ENCODE measurements at regions not wholly inside any gene's neighbourhood (a gene's known extent, or its start where the extent isn't known, plus 50 kb on each side); places are given as distances from the start of the nearest gene placed in this dataset.

DNA sequence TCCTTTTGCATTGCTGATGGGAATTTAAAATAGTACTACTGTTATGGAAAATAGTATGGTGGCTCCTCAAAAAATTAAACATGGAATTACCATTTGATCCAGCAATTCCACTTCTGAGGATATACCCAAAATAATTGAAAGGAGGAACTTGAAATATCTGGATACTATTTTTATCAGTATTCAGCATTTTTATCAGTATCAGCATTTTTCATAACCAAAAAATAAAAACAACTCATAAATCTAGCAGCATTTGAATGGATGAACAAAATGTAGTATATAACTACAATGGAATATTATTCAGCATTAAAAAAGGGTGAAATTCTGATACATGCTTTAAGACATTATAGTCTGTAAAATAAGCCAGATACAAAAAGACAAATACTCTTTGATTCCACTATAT, 763.4 kb upstream of the MAN1A1 start:
- H3K4me1 Mint-ChIP-seq (ENCODE audit: insufficient read depth, unreplicated experiment): no peaks in the 10 kb centered on the region
- H3K27me3 Mint-ChIP-seq (ENCODE audit: insufficient read depth, unreplicated experiment): no peaks in the 10 kb centered on the region
- H3K27ac Mint-ChIP-seq (ENCODE audit: low read depth, unreplicated experiment): no peak overlapping the region
- DNase-seq (ENCODE audit: unreplicated experiment): no peak
- no peaks in the 10 kb centered on the region for H3K36me3 Mint-ChIP-seq (ENCODE audit: insufficient read depth, unreplicated experiment)
- H3K4me3 Mint-ChIP-seq (ENCODE audit: unreplicated experiment): no peak overlapping the region
- BruUV-seq (replicated peaks): no TSS peak
- ChIA-PET CTCF (no interaction called here), POLR2A (no interaction called here)
- H3K9me3 Mint-ChIP-seq (ENCODE audit: unreplicated experiment): no peaks in the 10 kb centered on the region
- intact Hi-C loops (cut with micrococcal nuclease): no loop called here
- TF ChIP-seq, protein P1, sequence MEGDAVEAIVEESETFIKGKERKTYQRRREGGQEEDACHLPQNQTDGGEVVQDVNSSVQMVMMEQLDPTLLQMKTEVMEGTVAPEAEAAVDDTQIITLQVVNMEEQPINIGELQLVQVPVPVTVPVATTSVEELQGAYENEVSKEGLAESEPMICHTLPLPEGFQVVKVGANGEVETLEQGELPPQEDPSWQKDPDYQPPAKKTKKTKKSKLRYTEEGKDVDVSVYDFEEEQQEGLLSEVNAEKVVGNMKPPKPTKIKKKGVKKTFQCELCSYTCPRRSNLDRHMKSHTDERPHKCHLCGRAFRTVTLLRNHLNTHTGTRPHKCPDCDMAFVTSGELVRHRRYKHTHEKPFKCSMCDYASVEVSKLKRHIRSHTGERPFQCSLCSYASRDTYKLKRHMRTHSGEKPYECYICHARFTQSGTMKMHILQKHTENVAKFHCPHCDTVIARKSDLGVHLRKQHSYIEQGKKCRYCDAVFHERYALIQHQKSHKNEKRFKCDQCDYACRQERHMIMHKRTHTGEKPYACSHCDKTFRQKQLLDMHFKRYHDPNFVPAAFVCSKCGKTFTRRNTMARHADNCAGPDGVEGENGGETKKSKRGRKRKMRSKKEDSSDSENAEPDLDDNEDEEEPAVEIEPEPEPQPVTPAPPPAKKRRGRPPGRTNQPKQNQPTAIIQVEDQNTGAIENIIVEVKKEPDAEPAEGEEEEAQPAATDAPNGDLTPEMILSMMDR (IDR thresholded peaks at IDR 0.05; ENCODE audit: unreplicated experiment): no peak

DNA sequence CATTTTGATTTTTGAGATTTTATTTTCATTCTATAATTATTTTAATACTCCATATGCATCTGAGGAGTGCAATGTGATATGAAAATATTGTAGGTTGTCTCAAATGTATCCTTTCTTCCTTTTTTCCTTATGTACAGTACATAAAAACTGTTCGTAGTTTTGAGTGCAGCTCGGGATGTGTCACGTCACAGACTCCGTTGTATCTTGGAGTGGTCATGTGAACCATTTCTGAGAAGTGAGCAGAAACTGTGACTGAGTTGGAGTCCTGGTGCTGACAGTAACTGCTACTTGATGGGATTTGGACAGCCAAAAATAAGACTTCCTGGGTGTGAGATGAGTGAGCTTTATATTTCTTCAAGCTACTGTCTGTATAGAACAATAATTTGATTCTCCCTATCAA, 761.4 kb upstream of the MAN1A1 start:
- POLR2A ChIA-PET: interaction anchor here (0.9 kb wide), 1 partner anchor 131 kb away, joined by 3 read pairs; no protein-coding TSS in a partner anchor
- BruUV-seq (replicated peaks): no TSS peak
- H3K4me3 Mint-ChIP-seq (ENCODE audit: unreplicated experiment): no peak overlapping the region

DNA sequence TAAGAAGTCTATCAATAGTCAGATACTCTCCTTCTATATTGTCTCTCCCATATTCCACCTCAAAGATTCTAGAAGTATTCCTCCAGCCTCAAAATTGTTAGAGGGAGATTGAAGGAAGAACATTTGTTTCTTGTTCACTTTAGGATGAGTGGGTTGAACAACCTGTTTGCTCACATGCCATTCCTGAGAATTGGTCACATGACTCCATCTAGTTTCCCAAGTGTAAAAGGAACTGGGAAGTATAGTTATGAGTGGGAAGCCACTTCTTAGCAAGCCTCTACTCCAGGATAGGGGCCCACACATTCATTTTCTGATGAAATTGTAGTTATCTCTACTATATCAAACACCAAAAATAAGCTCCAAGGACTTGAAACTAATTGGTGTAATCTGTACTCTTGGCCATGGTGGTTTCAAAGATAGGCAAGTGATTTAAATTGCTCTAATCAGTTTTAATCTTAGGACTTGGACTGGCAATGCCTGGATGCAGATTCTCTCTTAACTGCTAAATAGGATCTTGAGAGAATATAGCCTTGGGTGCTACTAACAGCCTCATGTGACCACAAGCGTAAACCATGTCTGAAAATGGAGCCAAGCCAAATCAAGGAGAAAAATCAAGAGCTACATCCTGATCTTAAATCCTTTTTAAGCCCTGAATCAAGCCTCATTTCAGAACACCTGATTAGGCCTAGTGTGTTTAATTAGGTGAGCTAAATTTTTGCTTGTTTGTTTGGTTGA, 758.7 kb upstream of the MAN1A1 start:
- no peaks in the 10 kb centered on the region for H3K4me1 Mint-ChIP-seq (ENCODE audit: insufficient read depth, unreplicated experiment)
- POLR2A ChIA-PET: no interaction called here
- no peaks in the 10 kb centered on the region for H3K9me3 Mint-ChIP-seq (ENCODE audit: unreplicated experiment)
- CTCF ChIA-PET: interaction anchor here (0.8 to 1.1 kb wide), 2 partner anchors 31 to 718 kb away, joined by 3 read pairs; no protein-coding TSS in a partner anchor
- H3K4me3 Mint-ChIP-seq (ENCODE audit: unreplicated experiment): no peak overlapping the region
- DNase-seq (ENCODE audit: unreplicated experiment): no peak
- H3K27me3 Mint-ChIP-seq (ENCODE audit: insufficient read depth, unreplicated experiment): no peaks in the 10 kb centered on the region
- BruUV-seq (replicated peaks): no TSS peak
- no peaks in the 10 kb centered on the region for H3K36me3 Mint-ChIP-seq (ENCODE audit: insufficient read depth, unreplicated experiment)
- TF ChIP-seq, protein P1 (IDR thresholded peaks at IDR 0.05; ENCODE audit: unreplicated experiment): no peak
- intact Hi-C loops (cut with micrococcal nuclease): no loop called here
- H3K27ac Mint-ChIP-seq (ENCODE audit: low read depth, unreplicated experiment): no peak overlapping the region

More for the DNA sequence above, 761.4 kb upstream of the MAN1A1 start:
- TF ChIP-seq, protein P1 (IDR thresholded peaks at IDR 0.05; ENCODE audit: unreplicated experiment): no peak
- CTCF ChIA-PET: interaction anchor here (0.6 kb wide), 2 partner anchors 37 to 133 kb away, joined by 3 read pairs; no protein-coding TSS in a partner anchor
- no peak overlapping the region for H3K27ac Mint-ChIP-seq (ENCODE audit: low read depth, unreplicated experiment)
- no peaks in the 10 kb centered on the region for H3K9me3 Mint-ChIP-seq (ENCODE audit: unreplicated experiment)
- DNase-seq (ENCODE audit: unreplicated experiment): no peak
- intact Hi-C loops (cut with micrococcal nuclease): no loop called here
- H3K27me3 Mint-ChIP-seq (ENCODE audit: insufficient read depth, unreplicated experiment): no peaks in the 10 kb centered on the region
- no peaks in the 10 kb centered on the region for H3K4me1 Mint-ChIP-seq (ENCODE audit: insufficient read depth, unreplicated experiment)
- H3K36me3 Mint-ChIP-seq (ENCODE audit: insufficient read depth, unreplicated experiment): no peaks in the 10 kb centered on the region

DNA sequence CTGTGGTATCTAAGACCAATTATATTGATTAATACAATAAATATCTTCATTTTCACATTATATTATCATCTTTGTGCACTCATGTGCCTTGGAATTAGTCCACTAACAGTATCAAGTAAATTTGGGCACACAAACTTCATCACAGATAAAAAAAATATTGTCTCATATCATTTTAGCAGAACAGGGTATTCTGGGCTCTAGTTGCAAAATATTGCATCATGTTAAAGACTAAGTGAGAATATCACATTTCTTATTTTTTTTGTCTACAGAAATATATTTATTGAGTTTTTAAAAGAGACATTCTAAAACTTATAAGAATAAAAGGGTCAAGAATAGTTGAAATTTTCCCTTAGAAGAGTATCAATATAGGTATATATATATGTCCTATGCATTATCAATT, 754.1 kb upstream of the MAN1A1 start:
- DNase-seq (ENCODE audit: unreplicated experiment): no peak
- POLR2A ChIA-PET: no interaction called here
- no TSS peak for BruUV-seq (replicated peaks)

More for the DNA sequence above, 754.1 kb upstream of the MAN1A1 start:
- no peaks in the 10 kb centered on the region for H3K27me3 Mint-ChIP-seq (ENCODE audit: insufficient read depth, unreplicated experiment)
- H3K36me3 Mint-ChIP-seq (ENCODE audit: insufficient read depth, unreplicated experiment): no peaks in the 10 kb centered on the region
- intact Hi-C loops (cut with micrococcal nuclease): no loop called here
- no peak overlapping the region for H3K27ac Mint-ChIP-seq (ENCODE audit: low read depth, unreplicated experiment)
- H3K4me1 Mint-ChIP-seq (ENCODE audit: insufficient read depth, unreplicated experiment): no peaks in the 10 kb centered on the region
- CTCF ChIA-PET: no interaction called here
- TF ChIP-seq, protein P1 (IDR thresholded peaks at IDR 0.05; ENCODE audit: unreplicated experiment): no peak
- H3K4me3 Mint-ChIP-seq (ENCODE audit: unreplicated experiment): no peak overlapping the region
- H3K9me3 Mint-ChIP-seq (ENCODE audit: unreplicated experiment): no peaks in the 10 kb centered on the region
